ENCODE measurements at regions not wholly inside any gene's neighbourhood (a gene's known extent, or its start where the extent isn't known, plus 50 kb on each side); places are given as distances from the start of the nearest gene placed in this dataset.

GRCh38 chr9:92185096-92185495, 69.9 kb upstream of the SPTLC1 start:
- DNase-seq = no peak

- no peak for DNase-seq
These were observed 68.9 kb upstream of the SPTLC1 start for GRCh38 chr9:92184041-92184564.

- no peak for DNase-seq
These were observed 68.2 kb upstream of the SPTLC1 start for GRCh38 chr9:92183449-92183848.

- no peak for DNase-seq
These were observed 66.1 kb upstream of the SPTLC1 start for GRCh38 chr9:92181296-92181695.

- peak; percentile 10 to 81 for DNase-seq
These were observed 65.5 kb upstream of the SPTLC1 start for GRCh38 chr9:92180669-92181181.

- DNase-seq = no peak
These were observed 64.8 kb upstream of the SPTLC1 start for GRCh38 chr9:92180002-92180400.

- DNase-seq = no peak
These were observed 64.2 kb upstream of the SPTLC1 start for GRCh38 chr9:92179286-92180001.

- no peak for DNase-seq
These were observed 62.4 kb upstream of the SPTLC1 start for GRCh38 chr9:92177591-92177990.

GRCh38 chr9:92176800-92177185, 61.6 kb upstream of the SPTLC1 start:
- DNase-seq = no peak

GRCh38 chr9:92176068-92176799, 61.0 kb upstream of the SPTLC1 start:
- no peak for DNase-seq

GRCh38 chr9:92175441-92175840, 60.2 kb upstream of the SPTLC1 start:
- no peak for DNase-seq

- DNase-seq = no peak
These were observed 58.1 kb upstream of the SPTLC1 start for GRCh38 chr9:92173318-92173717.

- peak in 1 of 2 experiments; percentile 50 for DNase-seq
These were observed 56.6 kb upstream of the SPTLC1 start for GRCh38 chr9:92171822-92172221.

GRCh38 chr9:92171281-92171680, 56.1 kb upstream of the SPTLC1 start:
- DNase-seq = no peak

GRCh38 chr9:92170848-92171247, 55.6 kb upstream of the SPTLC1 start:
- DNase-seq = no peak

GRCh38 chr9:92165484-92165883, 50.3 kb upstream of the SPTLC1 start:
- DNase-seq = no peak
